Loucy (cell line): ENCODE measurements at regions not wholly inside any gene's neighbourhood (a gene's known extent, or its start where the extent isn't known, plus 50 kb on each side); places are given as distances from the start of the nearest gene placed in this dataset.

Experiments used
- EZH2phosphoT487 ChIP-seq: fragments of 200-600 bp; IDR thresholded peaks from 2 replicates; pipeline ENCODE4 v1.6.1; 2018; ENCODE audit warnings: antibody characterized with exemption, mild to moderate bottlenecking, moderate library complexity, borderline replicate concordance
- TF ChIP-seq, protein P1 (sequence below): fragments of 200-600 bp; sonication (generic); conservative IDR thresholded peaks from 2 replicates; pipeline ENCODE4 v1.5.1; 2014; ENCODE audit warnings: mild to moderate bottlenecking, antibody characterized with exemption, low read length

DNA sequence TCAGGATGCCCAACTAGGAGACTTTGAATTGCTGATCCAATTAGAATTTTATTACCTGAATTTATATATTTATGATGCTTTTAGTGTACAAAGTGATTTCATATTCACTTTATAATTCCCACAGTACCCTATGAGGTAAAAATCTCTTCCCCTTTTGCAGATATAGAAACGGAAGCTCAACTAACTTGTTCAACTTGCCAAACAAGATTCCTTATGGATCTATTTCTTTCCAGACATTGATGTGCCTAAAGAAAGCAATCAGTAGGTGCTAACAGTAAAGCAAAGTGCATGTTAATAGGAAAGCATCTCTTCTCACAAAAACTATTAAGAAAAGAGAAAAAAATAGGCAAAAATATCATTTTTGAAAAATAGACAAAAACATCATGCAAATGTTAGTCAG lies 65.9 kb upstream of the PPP1R12A start:
- TF ChIP-seq, protein P1, sequence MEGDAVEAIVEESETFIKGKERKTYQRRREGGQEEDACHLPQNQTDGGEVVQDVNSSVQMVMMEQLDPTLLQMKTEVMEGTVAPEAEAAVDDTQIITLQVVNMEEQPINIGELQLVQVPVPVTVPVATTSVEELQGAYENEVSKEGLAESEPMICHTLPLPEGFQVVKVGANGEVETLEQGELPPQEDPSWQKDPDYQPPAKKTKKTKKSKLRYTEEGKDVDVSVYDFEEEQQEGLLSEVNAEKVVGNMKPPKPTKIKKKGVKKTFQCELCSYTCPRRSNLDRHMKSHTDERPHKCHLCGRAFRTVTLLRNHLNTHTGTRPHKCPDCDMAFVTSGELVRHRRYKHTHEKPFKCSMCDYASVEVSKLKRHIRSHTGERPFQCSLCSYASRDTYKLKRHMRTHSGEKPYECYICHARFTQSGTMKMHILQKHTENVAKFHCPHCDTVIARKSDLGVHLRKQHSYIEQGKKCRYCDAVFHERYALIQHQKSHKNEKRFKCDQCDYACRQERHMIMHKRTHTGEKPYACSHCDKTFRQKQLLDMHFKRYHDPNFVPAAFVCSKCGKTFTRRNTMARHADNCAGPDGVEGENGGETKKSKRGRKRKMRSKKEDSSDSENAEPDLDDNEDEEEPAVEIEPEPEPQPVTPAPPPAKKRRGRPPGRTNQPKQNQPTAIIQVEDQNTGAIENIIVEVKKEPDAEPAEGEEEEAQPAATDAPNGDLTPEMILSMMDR: no peak
- no peak for TF ChIP-seq EZH2phosphoT487
